SJCRH30 (cell line): ENCODE measurements at regions not wholly inside any gene's neighbourhood (a gene's known extent, or its start where the extent isn't known, plus 50 kb on each side); places are given as distances from the start of the nearest gene placed in this dataset.
"Not testable (repeated sequence)": the region's sequence is repeated elsewhere in the genome, so short reads cannot be mapped to it uniquely, and the experiment has no call there.

ENCODE experiments used
- DNase-seq, 2 experiments: peaks; one replicate each; pipeline ENCODE4 v3.0.0-alpha.2; 2015 to 2020
- H3K27ac ChIP-seq: fragments of 250-450 bp; sonication (Bioruptor Pico); 2 replicates; pipeline ENCODE4 v1.5.1; 2020; ENCODE audit warnings: mild to moderate bottlenecking, moderate library complexity
- H3K27me3 ChIP-seq: fragments of 250-450 bp; sonication (Bioruptor Pico); 2 replicates; pipeline ENCODE4 v1.5.1; 2020; ENCODE audit warnings: mild to moderate bottlenecking, moderate library complexity
- H3K36me3 ChIP-seq: fragments of 250-450 bp; sonication (Bioruptor Pico); 2 replicates; pipeline ENCODE4 v1.5.1; 2020; ENCODE audit warnings: mild to moderate bottlenecking, moderate library complexity
- H3K4me1 ChIP-seq: fragments of 250-450 bp; sonication (Bioruptor Pico); 2 replicates; pipeline ENCODE4 v1.5.1; 2020; ENCODE audit warnings: mild to moderate bottlenecking, moderate library complexity
- H3K4me3 ChIP-seq: fragments of 250-450 bp; sonication (Bioruptor Pico); 2 replicates; pipeline ENCODE4 v1.5.1; 2020; ENCODE audit warnings: mild to moderate bottlenecking, moderate library complexity
- H3K9me3 ChIP-seq: fragments of 250-450 bp; sonication (Bioruptor Pico); replicated peaks from 2 replicates; pipeline ENCODE4 v1.5.1; 2020; ENCODE audit warnings: mild to moderate bottlenecking, moderate library complexity

GRCh38 chr3:152151877-152152765, 116.6 kb upstream of the MBNL1 start:
- not testable (repeated sequence) for DNase-seq, H3K4me3 ChIP-seq, H3K4me1 ChIP-seq, H3K36me3 ChIP-seq, H3K9me3 ChIP-seq, H3K27ac ChIP-seq, H3K27me3 ChIP-seq

GRCh38 chr3:152153115-152153514, 115.6 kb upstream of the MBNL1 start:
- not testable (repeated sequence) for H3K27me3 ChIP-seq, DNase-seq, H3K4me1 ChIP-seq

GRCh38 chr3:152155246-152156020, 113.3 kb upstream of the MBNL1 start:
- H3K4me3 ChIP-seq = no peak overlapping the region
- DNase-seq = no peak
- no peaks in the 10 kb centered on the region; the same call in 1 of the 2 replicates for H3K27me3 ChIP-seq
- no peak overlapping the region for H3K27ac ChIP-seq
- H3K36me3 ChIP-seq = no peaks in the 10 kb centered on the region
- H3K4me1 ChIP-seq = no peaks in the 10 kb centered on the region
- no peaks in the 10 kb centered on the region for H3K9me3 ChIP-seq

More at GRCh38 chr3:152153115-152153514, 115.6 kb upstream of the MBNL1 start:
- H3K36me3 ChIP-seq, H3K4me3 ChIP-seq, H3K9me3 ChIP-seq, H3K27ac ChIP-seq: not testable (repeated sequence)

GRCh38 chr3:152156880-152157279, 111.8 kb upstream of the MBNL1 start:
- no peaks in the 10 kb centered on the region for H3K36me3 ChIP-seq
- no peak for DNase-seq
- no peak overlapping the region for H3K27ac ChIP-seq
- no peaks in the 10 kb centered on the region; the same call in 1 of the 2 replicates for H3K27me3 ChIP-seq
- H3K4me1 ChIP-seq = no peaks in the 10 kb centered on the region
- no peak overlapping the region for H3K4me3 ChIP-seq
- H3K9me3 ChIP-seq = no peaks in the 10 kb centered on the region

- DNase-seq = no peak
- Histone ChIP-seq H3K27me3 (no peaks in the 10 kb centered on the region; the same call in 1 of the 2 replicates), H3K27ac (no peak overlapping the region), H3K4me3 (no peak overlapping the region), H3K9me3 (no peaks in the 10 kb centered on the region), H3K36me3 (no peaks in the 10 kb centered on the region), H3K4me1 (no peaks in the 10 kb centered on the region)
Observed at GRCh38 chr3:152157337-152157736, 111.4 kb upstream of the MBNL1 start.

GRCh38 chr3:152159328-152159727, 109.4 kb upstream of the MBNL1 start:
- no peaks in the 10 kb centered on the region; the same call in 1 of the 2 replicates for H3K27me3 ChIP-seq
- H3K27ac ChIP-seq = no peak overlapping the region
- no peak overlapping the region for H3K4me3 ChIP-seq
- no peak for DNase-seq
- H3K9me3 ChIP-seq = no peaks in the 10 kb centered on the region
- no peaks in the 10 kb centered on the region for H3K36me3 ChIP-seq
- H3K4me1 ChIP-seq = no peaks in the 10 kb centered on the region

- DNase-seq = no peak
- no peak overlapping the region for H3K27ac ChIP-seq
- no peaks in the 10 kb centered on the region for H3K36me3 ChIP-seq
- no peaks in the 10 kb centered on the region for H3K4me1 ChIP-seq
- no peaks in the 10 kb centered on the region; the same call in 1 of the 2 replicates for H3K27me3 ChIP-seq
- no peaks in the 10 kb centered on the region for H3K9me3 ChIP-seq
- no peak overlapping the region for H3K4me3 ChIP-seq
Observed at GRCh38 chr3:152160350-152161011, 108.2 kb upstream of the MBNL1 start.

- no peak for DNase-seq
- Histone ChIP-seq H3K4me1 (peaks cover 18% of the 10 kb centered on the region), H3K27me3 (no peaks in the 10 kb centered on the region), H3K4me3 (no peak overlapping the region), H3K27ac (no peak overlapping the region), H3K36me3 (no peaks in the 10 kb centered on the region), H3K9me3 (no peaks in the 10 kb centered on the region)
Observed at GRCh38 chr3:152172460-152172859, 96.3 kb upstream of the MBNL1 start.

GRCh38 chr3:152173627-152174026, 95.1 kb upstream of the MBNL1 start:
- DNase-seq = no peak

GRCh38 chr3:152174876-152175527, 93.7 kb upstream of the MBNL1 start:
- no peak for DNase-seq
- peaks cover 18% of the 10 kb centered on the region for H3K4me1 ChIP-seq

More at GRCh38 chr3:152173627-152174026, 95.1 kb upstream of the MBNL1 start:
- Histone ChIP-seq H3K27ac (no peak overlapping the region), H3K9me3 (no peaks in the 10 kb centered on the region), H3K27me3 (no peaks in the 10 kb centered on the region), H3K36me3 (no peaks in the 10 kb centered on the region), H3K4me3 (no peak overlapping the region), H3K4me1 (peaks cover 18% of the 10 kb centered on the region)

GRCh38 chr3:152175528-152175889, 93.2 kb upstream of the MBNL1 start:
- H3K9me3 ChIP-seq = no peaks in the 10 kb centered on the region
- peak in 1 of 2 experiments; percentile 31 for DNase-seq
- H3K27me3 ChIP-seq = no peaks in the 10 kb centered on the region
- peaks cover 18% of the 10 kb centered on the region for H3K4me1 ChIP-seq
- no peaks in the 10 kb centered on the region for H3K36me3 ChIP-seq
- no peak overlapping the region for H3K27ac ChIP-seq
- no peak overlapping the region for H3K4me3 ChIP-seq

More at GRCh38 chr3:152174876-152175527, 93.7 kb upstream of the MBNL1 start:
- Histone ChIP-seq H3K36me3 (no peaks in the 10 kb centered on the region), H3K4me3 (no peak overlapping the region), H3K9me3 (no peaks in the 10 kb centered on the region), H3K27ac (no peak overlapping the region), H3K27me3 (no peaks in the 10 kb centered on the region)

GRCh38 chr3:152176241-152176640, 92.5 kb upstream of the MBNL1 start:
- DNase-seq = peak in 1 of 2 experiments; percentile 22
- Histone ChIP-seq H3K4me3 (no peak overlapping the region), H3K27ac (no peak overlapping the region), H3K9me3 (no peaks in the 10 kb centered on the region), H3K36me3 (no peaks in the 10 kb centered on the region), H3K4me1 (peaks cover 18% of the 10 kb centered on the region), H3K27me3 (no peaks in the 10 kb centered on the region)

GRCh38 chr3:152176998-152177397, 91.7 kb upstream of the MBNL1 start:
- no peak overlapping the region for H3K27ac ChIP-seq

GRCh38 chr3:152177757-152178156, 91.0 kb upstream of the MBNL1 start:
- H3K4me3 ChIP-seq = no peak overlapping the region
- peaks cover 18% of the 10 kb centered on the region for H3K4me1 ChIP-seq
- no peaks in the 10 kb centered on the region for H3K36me3 ChIP-seq
- H3K9me3 ChIP-seq = no peaks in the 10 kb centered on the region
- no peaks in the 10 kb centered on the region for H3K27me3 ChIP-seq
- no peak for DNase-seq
- no peak overlapping the region for H3K27ac ChIP-seq

More at GRCh38 chr3:152176998-152177397, 91.7 kb upstream of the MBNL1 start:
- no peak overlapping the region for H3K4me3 ChIP-seq
- H3K27me3 ChIP-seq = no peaks in the 10 kb centered on the region
- peaks cover 18% of the 10 kb centered on the region for H3K4me1 ChIP-seq
- H3K9me3 ChIP-seq = no peaks in the 10 kb centered on the region
- DNase-seq = no peak
- H3K36me3 ChIP-seq = no peaks in the 10 kb centered on the region
